ENCODE measurements at regions not wholly inside any gene's neighbourhood (a gene's known extent, or its start where the extent isn't known, plus 50 kb on each side); places are given as distances from the start of the nearest gene placed in this dataset.

- Histone ChIP-seq H3K27ac (ENCODE audit: low read depth in 2 of 2, low read length in 2 of 2) (no peak overlapping the region), H3K27me3 (ENCODE audit: control insufficient read depth in 2 of 2, insufficient read depth in 2 of 2, low read length in 2 of 2) (no peaks in the 10 kb centered on the region), H3K4me1 (ENCODE audit: control insufficient read depth in 2 of 2, insufficient read depth in 2 of 2, low read length in 2 of 2) (no peaks in the 10 kb centered on the region)
Observed at GRCh38 chr9:16921855-16922254, 51.4 kb upstream of the BNC2 start.

More at GRCh38 chr9:16921855-16922254, 51.4 kb upstream of the BNC2 start:
- H3K9me3 ChIP-seq (ENCODE audit: control insufficient read depth in 2 of 2, low read length in 2 of 2) = no peaks in the 10 kb centered on the region
- no peaks in the 10 kb centered on the region for H3K36me3 ChIP-seq (ENCODE audit: control insufficient read depth in 2 of 2, insufficient read depth in 2 of 2, low read length in 2 of 2)
- H3K4me3 ChIP-seq (ENCODE audit: low read length in 2 of 2) = no peak overlapping the region
- H3K9ac ChIP-seq (ENCODE audit: low read depth in 1 of 2, low read length in 2 of 2) = no peak overlapping the region
